GM18511 (cell line): ENCODE measurements at regions not wholly inside any gene's neighbourhood (a gene's known extent, or its start where the extent isn't known, plus 50 kb on each side); places are given as distances from the start of the nearest gene placed in this dataset.

Experiments used
- ATAC-seq: cut with Tn5 transposase; IDR thresholded peaks from one replicate; pipeline ENCODE4 v1.9.1; 2021; ENCODE audit warnings: mild to moderate bottlenecking, moderate library complexity; ENCODE audit not compliant: unreplicated experiment

- no peak for ATAC-seq
These were observed 52.2 kb upstream of the ZC3H15 start for GRCh38 chr2:186433777-186434432.
